Endothelial cell of umbilical vein (primary cell): ENCODE measurements at regions not wholly inside any gene's neighbourhood (a gene's known extent, or its start where the extent isn't known, plus 50 kb on each side); places are given as distances from the start of the nearest gene placed in this dataset.

Experiments
- EZH2 ChIP-seq: IDR thresholded peaks from 2 replicates; pipeline ENCODE4 v1.6.1; 2012; ENCODE audit warnings: borderline replicate concordance, low read depth, mild to moderate bottlenecking, moderate library complexity, low read length, inconsistent platforms; ENCODE audit not compliant: severe bottlenecking
- FOS ChIP-seq: IDR thresholded peaks from 2 replicates; pipeline ENCODE4 v1.6.1; 2011; ENCODE audit warnings: mild to moderate bottlenecking, low read length, moderate library complexity, borderline replicate concordance; ENCODE audit not compliant: insufficient read depth
- GATA2 ChIP-seq: IDR thresholded peaks from 2 replicates; pipeline ENCODE4 v1.7.0; 2011; ENCODE audit warnings: low read depth, mild to moderate bottlenecking, moderate library complexity, mixed read lengths, low read length; ENCODE audit not compliant: insufficient read length, insufficient read depth
- MYC ChIP-seq: IDR thresholded peaks from one replicate; pipeline ENCODE4 v1.6.1; 2011; ENCODE audit warnings: mild to moderate bottlenecking, low read depth, low read length
- POLR2A ChIP-seq: IDR thresholded peaks from 2 replicates; pipeline ENCODE4 v1.6.1; 2012; ENCODE audit warnings: low read depth, mild to moderate bottlenecking, control low read depth, low read length
- POLR2AphosphoS5 ChIP-seq: IDR thresholded peaks from 2 replicates; pipeline ENCODE4 v1.6.1; 2012; ENCODE audit warnings: low read depth, mild to moderate bottlenecking, control low read depth, low read length, moderate library complexity; ENCODE audit not compliant: insufficient read depth
- TF ChIP-seq, protein P1 (sequence below), 2 donors: IDR thresholded peaks; 1 replicate in 1 of 2; 2 replicates in 1 of 2; pipeline ENCODE4 v1.5.1; 2011; ENCODE audit warnings: low read length in 2 of 2, mild to moderate bottlenecking in 2 of 2, moderate library complexity in 2 of 2, control low read depth in 1 of 2, inconsistent platforms in 1 of 2, low read depth in 1 of 2; ENCODE audit not compliant: insufficient read depth in 1 of 2; ENCODE audit errors: extremely low read depth in 1 of 2
- TF ChIP-seq, protein P2 (sequence below): IDR thresholded peaks from 2 replicates; pipeline ENCODE4 v1.6.1; 2011; ENCODE audit not compliant: insufficient read depth, insufficient read length

DNA sequence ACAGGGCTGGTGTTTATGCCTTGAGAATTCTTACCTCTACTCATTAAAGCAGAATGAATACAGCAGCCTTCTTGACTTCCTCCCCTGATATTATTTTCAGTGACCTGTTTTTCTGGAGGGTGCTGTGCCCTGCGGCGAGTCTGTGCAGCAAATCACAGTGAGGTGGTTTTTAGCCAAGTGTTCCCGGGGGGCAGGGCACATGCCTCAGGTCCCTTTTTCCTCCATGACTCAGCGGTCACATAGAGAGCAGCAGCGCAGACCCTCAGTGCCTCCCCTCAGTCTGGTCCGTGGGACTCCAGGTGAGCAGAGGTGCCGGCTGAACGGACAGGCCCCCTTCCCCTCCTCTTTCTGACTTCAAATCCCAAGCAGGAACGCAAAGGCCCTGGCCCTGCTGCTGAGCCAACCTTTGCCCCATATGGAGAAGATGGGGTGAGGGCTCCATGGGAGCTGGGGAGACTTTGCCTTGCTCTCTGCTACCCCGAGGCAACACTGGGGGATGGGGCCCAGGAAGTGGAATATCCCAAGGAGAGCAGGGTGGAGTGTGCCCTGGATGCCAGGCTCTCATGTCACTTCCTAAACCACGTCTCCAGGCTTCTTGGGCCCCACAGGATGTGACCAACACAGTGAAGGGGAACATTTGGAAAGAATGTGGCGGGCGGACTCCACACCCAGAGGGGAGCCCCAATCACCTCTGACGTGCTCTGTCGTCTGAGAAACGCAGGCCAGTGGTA is 90.0 kb downstream of the DHRS2 start:
- TF ChIP-seq GATA2 = no peak
- TF ChIP-seq POLR2A = no peak
- TF ChIP-seq, protein P1, sequence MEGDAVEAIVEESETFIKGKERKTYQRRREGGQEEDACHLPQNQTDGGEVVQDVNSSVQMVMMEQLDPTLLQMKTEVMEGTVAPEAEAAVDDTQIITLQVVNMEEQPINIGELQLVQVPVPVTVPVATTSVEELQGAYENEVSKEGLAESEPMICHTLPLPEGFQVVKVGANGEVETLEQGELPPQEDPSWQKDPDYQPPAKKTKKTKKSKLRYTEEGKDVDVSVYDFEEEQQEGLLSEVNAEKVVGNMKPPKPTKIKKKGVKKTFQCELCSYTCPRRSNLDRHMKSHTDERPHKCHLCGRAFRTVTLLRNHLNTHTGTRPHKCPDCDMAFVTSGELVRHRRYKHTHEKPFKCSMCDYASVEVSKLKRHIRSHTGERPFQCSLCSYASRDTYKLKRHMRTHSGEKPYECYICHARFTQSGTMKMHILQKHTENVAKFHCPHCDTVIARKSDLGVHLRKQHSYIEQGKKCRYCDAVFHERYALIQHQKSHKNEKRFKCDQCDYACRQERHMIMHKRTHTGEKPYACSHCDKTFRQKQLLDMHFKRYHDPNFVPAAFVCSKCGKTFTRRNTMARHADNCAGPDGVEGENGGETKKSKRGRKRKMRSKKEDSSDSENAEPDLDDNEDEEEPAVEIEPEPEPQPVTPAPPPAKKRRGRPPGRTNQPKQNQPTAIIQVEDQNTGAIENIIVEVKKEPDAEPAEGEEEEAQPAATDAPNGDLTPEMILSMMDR (IDR thresholded peaks at IDR 0.05; ENCODE audit: extremely low read depth in 1 of 2, insufficient read depth in 1 of 2, low read depth in 1 of 2, low read length in 2 of 2) = no peak
- TF ChIP-seq, protein P2, sequence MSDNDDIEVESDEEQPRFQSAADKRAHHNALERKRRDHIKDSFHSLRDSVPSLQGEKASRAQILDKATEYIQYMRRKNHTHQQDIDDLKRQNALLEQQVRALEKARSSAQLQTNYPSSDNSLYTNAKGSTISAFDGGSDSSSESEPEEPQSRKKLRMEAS = no peak
- no peak for TF ChIP-seq EZH2
- no peak for TF ChIP-seq POLR2AphosphoS5
- TF ChIP-seq FOS = no peak
- TF ChIP-seq MYC = no peak
